ENCODE measurements at regions not wholly inside any gene's neighbourhood (a gene's known extent, or its start where the extent isn't known, plus 50 kb on each side); places are given as distances from the start of the nearest gene placed in this dataset.

GRCh38 chr20:52383995-52384621 lies 192.5 kb upstream of the ZFP64 start:
- Histone ChIP-seq H4K91ac (replicated peaks; ENCODE audit: insufficient read length, low read length) (no peak overlapping the region), H2AFZ (ENCODE audit: low read length) (peak overlapping the region; percentile 71; the same call in 1 of the 2 replicates), H2AK5ac (ENCODE audit: low read depth, low read length) (no peak overlapping the region), H2BK120ac (replicated peaks; ENCODE audit: low read depth, low read length) (no peak overlapping the region), H3K27ac (ENCODE audit: low read depth, low read length) (no peak overlapping the region), H4K5ac (ENCODE audit: insufficient read length, low read depth, low read length) (no peak overlapping the region), H2BK20ac (ENCODE audit: low read length) (no peak overlapping the region), H3K4ac (replicated peaks; ENCODE audit: insufficient read length, low read depth, low read length) (no peak overlapping the region), H3K4me3 (ENCODE audit: extremely low read depth in 1 of 4, insufficient read depth in 2 of 4, low read depth in 3 of 4, low read length in 4 of 4) (no peak overlapping the region), H3K14ac (ENCODE audit: insufficient read length) (no peak overlapping the region), H2BK12ac (ENCODE audit: low read depth, low read length) (no peak overlapping the region), H3K4me1 (replicated peaks in 1 of 4; ENCODE audit: control insufficient read depth in 3 of 4, insufficient read depth in 4 of 4, low read length in 3 of 4) (no peaks in the 10 kb centered on the region), H4K20me1 (replicated peaks in 1 of 2; ENCODE audit: control insufficient read depth in 1 of 2, insufficient read depth in 2 of 2, low read length in 2 of 2) (no peaks in the 10 kb centered on the region), H3K56ac (replicated peaks; ENCODE audit: insufficient read length, low read depth, low read length) (no peak overlapping the region), H3K36me3 (ENCODE audit: control insufficient read depth in 2 of 4, insufficient read depth in 4 of 4, low read length in 3 of 4) (no peaks in the 10 kb centered on the region), H3K23me2 (ENCODE audit: low read depth, low read length) (no peaks in the 10 kb centered on the region), H3K9ac (replicated peaks in 1 of 4; ENCODE audit: extremely low read depth in 1 of 4, low read depth in 3 of 4, low read length in 3 of 4) (no peak overlapping the region), H3K18ac (ENCODE audit: extremely low read depth, low read length) (no peak overlapping the region), H3K4me2 (ENCODE audit: insufficient read depth in 1 of 2, low read depth in 2 of 2, low read length in 2 of 2) (no peak overlapping the region), H3K9me3 (ENCODE audit: insufficient read depth in 2 of 2, low read depth in 1 of 2, low read length in 1 of 2) (peaks cover 0 to 4% of the 10 kb centered on the region in 2 experiments; a peak in 2 of 4 replicates), H2BK15ac (ENCODE audit: low read length) (no peak overlapping the region), H2BK5ac (ENCODE audit: low read depth, low read length) (no peak overlapping the region), H3K79me1 (ENCODE audit: low read depth, low read length) (no peaks in the 10 kb centered on the region), H3K23ac (ENCODE audit: insufficient read length) (no peak overlapping the region), H4K8ac (ENCODE audit: extremely low read depth, insufficient read depth, low read length) (no peak overlapping the region), H3K79me2 (ENCODE audit: control insufficient read depth in 1 of 2, insufficient read depth in 2 of 2, low read length in 2 of 2) (no peaks in the 10 kb centered on the region), H3K27me3 (replicated peaks in 1 of 4; ENCODE audit: control insufficient read depth in 3 of 4, extremely low read depth in 1 of 4, insufficient read depth in 3 of 4, low read length in 3 of 4) (no peaks in the 10 kb centered on the region)
- CTCF ChIA-PET (ENCODE audit: partially characterized antibody) = interaction anchor here (1.2 kb wide), 1 partner anchor 72 kb away, joined by 3 read pairs; no protein-coding TSS in a partner anchor
- no peak for TF ChIP-seq CEBPB (IDR thresholded peaks at IDR 0.05; ENCODE audit: low read depth, low read length)
- POLR2A ChIA-PET (ENCODE audit: partially characterized antibody) = no interaction called here
- WGBS, 2 experiments (ENCODE audit: extremely low coverage in 1 of 2, insufficient coverage in 1 of 2, insufficient read length in 1 of 2, insufficient replicate concordance in 2 of 2, low coverage in 1 of 2, low lambda C conversion rate in 2 of 2, missing lambda C conversion rate in 1 of 2) = 91% methylated on average over 10 of the region's 10 CpGs; no CpG with 5 or more reads in 1 of the 2 experiments
- DNase-seq (ENCODE audit: low read depth in 1 of 2, low spot score in 2 of 2) (no peak), FAIRE-seq (no peak)

Measured in H1 (cell line).